SU-DHL-6 (cell line): ENCODE measurements at regions not wholly inside any gene's neighbourhood (a gene's known extent, or its start where the extent isn't known, plus 50 kb on each side); places are given as distances from the start of the nearest gene placed in this dataset.

ENCODE experiments used
- EZH2phosphoT487 ChIP-seq: fragments of 200-600 bp; sonication (generic), shearing (Covaris generic); conservative IDR thresholded peaks from 2 replicates; pipeline ENCODE4 v1.6.1; 2018; ENCODE audit warnings: mild to moderate bottlenecking, antibody characterized with exemption, low read length, moderate library complexity, mixed read lengths
- TF ChIP-seq, protein P1 (sequence below): fragments of 200-600 bp; sonication (generic); IDR thresholded peaks from one replicate; pipeline ENCODE4 v1.5.1; 2017; ENCODE audit warnings: antibody characterized with exemption, mild to moderate bottlenecking, low read length, moderate library complexity; ENCODE audit not compliant: insufficient read depth, poor library complexity, severe bottlenecking

DNA sequence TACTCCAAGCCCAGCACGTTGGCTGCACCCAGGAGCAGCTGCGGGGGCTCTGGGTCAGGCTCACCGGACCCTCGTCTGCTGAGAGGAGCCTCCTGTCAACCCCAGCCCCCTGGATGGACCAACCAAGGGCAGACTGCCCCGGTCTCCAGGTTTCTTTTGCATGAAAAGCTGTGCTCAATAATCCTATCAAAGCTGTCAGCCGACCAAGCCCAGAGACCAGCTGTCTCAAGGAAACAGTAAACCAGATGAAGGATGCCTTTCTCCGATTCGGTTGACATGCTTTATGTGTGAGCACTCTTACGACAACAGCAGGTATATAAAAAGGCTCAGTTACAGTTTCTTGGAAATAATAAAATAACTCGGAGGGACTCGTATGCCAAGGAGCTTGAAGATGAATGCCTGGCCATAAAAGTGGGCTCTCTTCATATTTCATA is 71.6 kb upstream of the BAIAP2L1 start:
- TF ChIP-seq, protein P1, sequence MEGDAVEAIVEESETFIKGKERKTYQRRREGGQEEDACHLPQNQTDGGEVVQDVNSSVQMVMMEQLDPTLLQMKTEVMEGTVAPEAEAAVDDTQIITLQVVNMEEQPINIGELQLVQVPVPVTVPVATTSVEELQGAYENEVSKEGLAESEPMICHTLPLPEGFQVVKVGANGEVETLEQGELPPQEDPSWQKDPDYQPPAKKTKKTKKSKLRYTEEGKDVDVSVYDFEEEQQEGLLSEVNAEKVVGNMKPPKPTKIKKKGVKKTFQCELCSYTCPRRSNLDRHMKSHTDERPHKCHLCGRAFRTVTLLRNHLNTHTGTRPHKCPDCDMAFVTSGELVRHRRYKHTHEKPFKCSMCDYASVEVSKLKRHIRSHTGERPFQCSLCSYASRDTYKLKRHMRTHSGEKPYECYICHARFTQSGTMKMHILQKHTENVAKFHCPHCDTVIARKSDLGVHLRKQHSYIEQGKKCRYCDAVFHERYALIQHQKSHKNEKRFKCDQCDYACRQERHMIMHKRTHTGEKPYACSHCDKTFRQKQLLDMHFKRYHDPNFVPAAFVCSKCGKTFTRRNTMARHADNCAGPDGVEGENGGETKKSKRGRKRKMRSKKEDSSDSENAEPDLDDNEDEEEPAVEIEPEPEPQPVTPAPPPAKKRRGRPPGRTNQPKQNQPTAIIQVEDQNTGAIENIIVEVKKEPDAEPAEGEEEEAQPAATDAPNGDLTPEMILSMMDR, result no peak
- TF ChIP-seq EZH2phosphoT487, result no peak
